ENCODE measurements at regions not wholly inside any gene's neighbourhood (a gene's known extent, or its start where the extent isn't known, plus 50 kb on each side); places are given as distances from the start of the nearest gene placed in this dataset.
"Not testable (repeated sequence)": the region's sequence is repeated elsewhere in the genome, so short reads cannot be mapped to it uniquely, and the experiment has no call there.

GRCh38 chr9:38250279-38251035, 142.0 kb upstream of the ALDH1B1 start:
- FAIRE-seq (no peak), DNase-seq (ENCODE audit: insufficient read length) (no peak)
- TF ChIP-seq POLR2AphosphoS5 (IDR thresholded peaks at IDR 0.05; ENCODE audit: low read depth, low read length): no peak
- no peak for TF ChIP-seq TAF1 (IDR thresholded peaks at IDR 0.05; ENCODE audit: borderline replicate concordance, low read depth, low read length)
- no peak for TF ChIP-seq POLR2A (IDR thresholded peaks at IDR 0.05; ENCODE audit: low read depth, low read length)

DNA sequence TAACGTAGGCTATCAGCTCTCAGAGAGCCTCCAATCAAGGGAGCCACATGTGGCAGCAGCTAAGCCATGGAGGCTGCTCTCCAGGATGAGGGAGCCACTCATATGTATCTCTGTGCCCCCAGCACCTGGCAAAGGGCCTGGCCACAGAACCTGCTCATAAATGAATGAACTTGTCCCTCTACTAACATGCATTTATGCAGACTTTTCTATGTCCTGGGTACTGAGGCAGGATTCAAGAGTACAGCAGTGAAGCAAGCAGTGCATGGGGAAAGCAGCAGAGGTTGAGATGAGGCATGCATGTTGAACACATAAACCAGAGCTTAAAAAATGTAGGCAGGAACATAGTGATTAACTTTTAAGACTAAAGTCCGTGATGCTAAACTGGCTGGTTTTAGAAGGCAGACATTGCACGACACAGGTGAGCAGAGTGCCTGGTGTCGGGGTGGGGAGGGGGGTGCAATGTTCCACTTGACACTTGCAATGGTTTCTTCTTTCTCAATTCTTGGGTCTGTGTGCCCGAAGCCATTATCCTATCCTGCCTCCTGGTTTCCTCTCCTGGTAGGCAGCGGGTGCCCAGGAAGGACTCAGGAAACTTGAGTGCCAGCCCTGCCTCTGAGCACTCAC, 142.8 kb upstream of the ALDH1B1 start:
- FAIRE-seq: no peak

GRCh38 chr9:38249049-38249448, 143.5 kb upstream of the ALDH1B1 start:
- no peak for FAIRE-seq
- TF ChIP-seq TAF1 (IDR thresholded peaks at IDR 0.05; ENCODE audit: borderline replicate concordance, low read depth, low read length) (no peak), POLR2A (IDR thresholded peaks at IDR 0.05; ENCODE audit: low read depth, low read length) (no peak), POLR2AphosphoS5 (IDR thresholded peaks at IDR 0.05; ENCODE audit: low read depth, low read length) (no peak)

More for the DNA sequence above, 142.8 kb upstream of the ALDH1B1 start:
- DNase-seq (ENCODE audit: insufficient read length): no peak
- TF ChIP-seq POLR2AphosphoS5 (IDR thresholded peaks at IDR 0.05; ENCODE audit: low read depth, low read length): no peak
- no peak for TF ChIP-seq TAF1 (IDR thresholded peaks at IDR 0.05; ENCODE audit: borderline replicate concordance, low read depth, low read length)

DNA sequence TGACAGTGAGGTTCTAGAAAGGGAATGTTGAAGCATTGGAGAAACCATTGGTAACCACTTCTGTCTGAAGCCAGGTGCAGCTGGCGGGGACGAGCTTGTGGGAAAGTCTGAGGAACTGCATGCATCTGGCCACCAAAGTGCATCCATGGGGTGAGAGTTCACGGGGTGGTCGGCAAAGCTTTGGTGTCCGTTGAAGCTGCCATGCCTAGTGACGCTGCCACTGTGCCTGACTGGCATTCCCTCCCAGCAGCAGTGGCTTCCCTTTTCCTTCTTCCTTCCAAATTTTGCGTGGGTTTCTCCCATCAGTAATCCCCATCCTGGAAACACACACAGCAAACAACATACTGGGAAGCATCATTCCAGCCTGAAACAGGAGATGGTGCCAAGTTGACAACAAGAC, 145.7 kb upstream of the ALDH1B1 start:
- no peak for TF ChIP-seq POLR2AphosphoS5 (IDR thresholded peaks at IDR 0.05; ENCODE audit: low read depth, low read length)
- TF ChIP-seq POLR2A (IDR thresholded peaks at IDR 0.05; ENCODE audit: low read depth, low read length): no peak
- TF ChIP-seq TAF1 (IDR thresholded peaks at IDR 0.05; ENCODE audit: borderline replicate concordance, low read depth, low read length): no peak
- FAIRE-seq: no peak

More at GRCh38 chr9:38249049-38249448, 143.5 kb upstream of the ALDH1B1 start:
- no peak for DNase-seq (ENCODE audit: insufficient read length)

GRCh38 chr9:38244971-38245370, 147.5 kb upstream of the ALDH1B1 start:
- no peak for TF ChIP-seq POLR2A (IDR thresholded peaks at IDR 0.05; ENCODE audit: low read depth, low read length)
- DNase-seq (ENCODE audit: insufficient read length): no peak
- no peak for FAIRE-seq

More for the DNA sequence above, 145.7 kb upstream of the ALDH1B1 start:
- DNase-seq (ENCODE audit: insufficient read length): no peak

GRCh38 chr9:38243993-38244392, 148.5 kb upstream of the ALDH1B1 start:
- TF ChIP-seq TAF1 (IDR thresholded peaks at IDR 0.05; ENCODE audit: borderline replicate concordance, low read depth, low read length) (no peak), POLR2AphosphoS5 (IDR thresholded peaks at IDR 0.05; ENCODE audit: low read depth, low read length) (no peak), POLR2A (IDR thresholded peaks at IDR 0.05; ENCODE audit: low read depth, low read length) (no peak)
- FAIRE-seq (no peak), DNase-seq (ENCODE audit: insufficient read length) (no peak)

GRCh38 chr9:38242151-38242550, 150.4 kb upstream of the ALDH1B1 start:
- DNase-seq (ENCODE audit: insufficient read length); FAIRE-seq: not testable (repeated sequence)

GRCh38 chr9:38240051-38240450, 152.5 kb upstream of the ALDH1B1 start:
- no peak for FAIRE-seq
- DNase-seq (ENCODE audit: insufficient read length): no peak
- no peak for TF ChIP-seq POLR2AphosphoS5 (IDR thresholded peaks at IDR 0.05; ENCODE audit: low read depth, low read length)
- TF ChIP-seq POLR2A (IDR thresholded peaks at IDR 0.05; ENCODE audit: low read depth, low read length): no peak
- no peak for TF ChIP-seq TAF1 (IDR thresholded peaks at IDR 0.05; ENCODE audit: borderline replicate concordance, low read depth, low read length)

DNA sequence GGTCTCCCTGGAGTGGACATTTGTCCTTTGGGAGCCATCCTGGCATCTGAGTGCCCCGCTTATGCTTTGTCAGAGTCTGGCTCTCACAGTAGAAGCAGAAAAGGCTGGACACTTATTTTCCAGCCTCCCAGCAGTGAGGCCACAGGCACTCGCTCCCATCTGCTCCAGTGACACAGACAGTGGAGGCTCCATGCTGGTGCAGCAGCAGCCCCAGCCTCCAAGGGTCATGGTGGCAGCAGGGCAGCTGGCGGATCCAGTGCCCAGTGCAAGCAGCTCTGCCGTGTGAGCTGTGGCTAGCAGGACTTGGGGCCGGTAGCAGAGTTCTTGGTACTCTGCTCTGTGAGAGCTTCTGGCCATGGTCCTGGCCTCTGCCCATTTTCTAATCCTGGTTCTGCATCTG, 157.3 kb upstream of the ALDH1B1 start:
- DNase-seq (ENCODE audit: insufficient read length) (no peak), FAIRE-seq (no peak)
- no peak for TF ChIP-seq POLR2A (IDR thresholded peaks at IDR 0.05; ENCODE audit: low read depth, low read length)
- TF ChIP-seq POLR2AphosphoS5 (IDR thresholded peaks at IDR 0.05; ENCODE audit: low read depth, low read length): no peak
- TF ChIP-seq TAF1 (IDR thresholded peaks at IDR 0.05; ENCODE audit: borderline replicate concordance, low read depth, low read length): no peak

GRCh38 chr9:38234479-38235170, 157.9 kb upstream of the ALDH1B1 start:
- DNase-seq (ENCODE audit: insufficient read length) (no peak), FAIRE-seq (no peak)
- TF ChIP-seq POLR2AphosphoS5 (IDR thresholded peaks at IDR 0.05; ENCODE audit: low read depth, low read length) (no peak), POLR2A (IDR thresholded peaks at IDR 0.05; ENCODE audit: low read depth, low read length) (no peak), TAF1 (IDR thresholded peaks at IDR 0.05; ENCODE audit: borderline replicate concordance, low read depth, low read length) (no peak)

- TF ChIP-seq POLR2A (IDR thresholded peaks at IDR 0.05; ENCODE audit: low read depth, low read length): no peak
- TF ChIP-seq POLR2AphosphoS5 (IDR thresholded peaks at IDR 0.05; ENCODE audit: low read depth, low read length): no peak
- TF ChIP-seq TAF1 (IDR thresholded peaks at IDR 0.05; ENCODE audit: borderline replicate concordance, low read depth, low read length): no peak
- FAIRE-seq (no peak), DNase-seq (ENCODE audit: insufficient read length) (no peak)
These were observed 158.6 kb upstream of the ALDH1B1 start for GRCh38 chr9:38233796-38234355.

DNA sequence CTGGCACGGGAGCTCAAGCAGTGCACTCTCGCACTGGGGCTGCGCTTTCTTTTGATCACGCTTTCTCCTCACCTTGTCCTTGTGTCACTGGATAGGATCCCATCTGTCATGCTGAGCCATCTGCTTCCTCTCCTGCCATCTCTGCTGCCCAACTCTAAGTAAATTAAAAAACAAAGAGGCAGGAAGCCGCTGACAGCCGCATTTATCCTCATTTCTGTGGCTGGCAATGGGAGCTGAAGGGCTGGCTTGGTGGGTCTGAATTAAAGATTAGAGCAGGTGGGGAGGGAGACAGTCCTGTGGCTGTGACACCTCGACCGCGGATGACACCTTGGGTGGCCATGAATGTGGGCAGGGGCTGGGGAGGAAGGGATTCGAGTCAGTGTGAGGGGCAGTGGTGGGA, 159.2 kb upstream of the ALDH1B1 start:
- DNase-seq (ENCODE audit: insufficient read length) (no peak), FAIRE-seq (no peak)
- TF ChIP-seq TAF1 (IDR thresholded peaks at IDR 0.05; ENCODE audit: borderline replicate concordance, low read depth, low read length) (no peak), POLR2AphosphoS5 (IDR thresholded peaks at IDR 0.05; ENCODE audit: low read depth, low read length) (no peak), POLR2A (IDR thresholded peaks at IDR 0.05; ENCODE audit: low read depth, low read length) (no peak)
